Testis (tissue), 2 donors: ENCODE measurements at regions not wholly inside any gene's neighbourhood (a gene's known extent, or its start where the extent isn't known, plus 50 kb on each side); places are given as distances from the start of the nearest gene placed in this dataset.

Experiments used
- CTCF ChIP-seq, 3 experiments: fragments of 450-650 bp in 2 of 3; fragments of 200-600 bp in 1 of 3; sonication (generic) in 1 of 3; IDR thresholded peaks; one replicate each; pipeline ENCODE4 v1.5.1; 2016 to 2019; ENCODE audit warnings: antibody characterized with exemption in 3 of 3, mild to moderate bottlenecking in 2 of 3, moderate library complexity in 1 of 3
- POLR2A ChIP-seq: fragments of 450-650 bp; IDR thresholded peaks from one replicate; pipeline ENCODE4 v1.6.1; 2017; ENCODE audit warnings: antibody characterized with exemption, mild to moderate bottlenecking, moderate library complexity

GRCh38 chr7:114255404-114255841 lies 159.2 kb upstream of the FOXP2 start:
- TF ChIP-seq CTCF (IDR thresholded peaks at IDR 0.05) (no peak), POLR2A (no peak)
